GM19452 (cell line): ENCODE measurements at regions not wholly inside any gene's neighbourhood (a gene's known extent, or its start where the extent isn't known, plus 50 kb on each side); places are given as distances from the start of the nearest gene placed in this dataset.

Source experiments
- ATAC-seq: cut with Tn5 transposase; IDR thresholded peaks from one replicate; pipeline ENCODE4 v1.9.1; 2021; ENCODE audit not compliant: unreplicated experiment

GRCh38 chr2:16117791-16118610, 177.7 kb downstream of the MYCN start:
- ATAC-seq: no peak

GRCh38 chr2:16117021-16117700, 176.8 kb downstream of the MYCN start:
- no peak for ATAC-seq

- ATAC-seq: no peak
These were observed 175.8 kb downstream of the MYCN start for GRCh38 chr2:16115881-16116830.

GRCh38 chr2:16115291-16115690, 174.9 kb downstream of the MYCN start:
- ATAC-seq: no peak

GRCh38 chr2:16114836-16115235, 174.5 kb downstream of the MYCN start:
- ATAC-seq: no peak

- ATAC-seq: no peak
These were observed 173.7 kb downstream of the MYCN start for GRCh38 chr2:16114070-16114469.

GRCh38 chr2:16113568-16113967, 173.2 kb downstream of the MYCN start:
- no peak for ATAC-seq

- no peak for ATAC-seq
These were observed 172.7 kb downstream of the MYCN start for GRCh38 chr2:16112972-16113560.

- no peak for ATAC-seq
These were observed 172.1 kb downstream of the MYCN start for GRCh38 chr2:16112251-16112971.

GRCh38 chr2:16111838-16112210, 171.5 kb downstream of the MYCN start:
- ATAC-seq: no peak

- no peak for ATAC-seq
These were observed 169.5 kb downstream of the MYCN start for GRCh38 chr2:16109821-16110310.

GRCh38 chr2:16109368-16109820, 169.0 kb downstream of the MYCN start:
- ATAC-seq: no peak

GRCh38 chr2:16107246-16107645, 166.9 kb downstream of the MYCN start:
- no peak for ATAC-seq

GRCh38 chr2:16106619-16107018, 166.3 kb downstream of the MYCN start:
- no peak for ATAC-seq

- no peak for ATAC-seq
These were observed 165.4 kb downstream of the MYCN start for GRCh38 chr2:16105669-16106281.

GRCh38 chr2:16104949-16105668, 164.8 kb downstream of the MYCN start:
- no peak for ATAC-seq

GRCh38 chr2:16104315-16104948, 164.1 kb downstream of the MYCN start:
- ATAC-seq: no peak

GRCh38 chr2:16103614-16104314, 163.4 kb downstream of the MYCN start:
- no peak for ATAC-seq
